HPDE6-E6E7 (cell line): ENCODE measurements at regions not wholly inside any gene's neighbourhood (a gene's known extent, or its start where the extent isn't known, plus 50 kb on each side); places are given as distances from the start of the nearest gene placed in this dataset.
"Not testable (repeated sequence)": the region's sequence is repeated elsewhere in the genome, so short reads cannot be mapped to it uniquely, and the experiment has no call there.

ENCODE experiments used
- DNase-seq: peaks from one replicate; pipeline ENCODE4 v3.0.0; 2011; ENCODE audit warnings: missing footprints; ENCODE audit errors: extremely low spot score

- not testable (repeated sequence) for DNase-seq
Observed at GRCh38 chr16:5162801-5163200, 65.2 kb upstream of the EEF2KMT start.

GRCh38 chr16:5161888-5162287 is 64.3 kb upstream of the EEF2KMT start:
- not testable (repeated sequence) for DNase-seq

- not testable (repeated sequence) for DNase-seq
Observed at GRCh38 chr16:5160010-5160409, 62.4 kb upstream of the EEF2KMT start.

- not testable (repeated sequence) for DNase-seq
Observed at GRCh38 chr16:5159537-5159936, 61.9 kb upstream of the EEF2KMT start.

- DNase-seq = no peak
Observed at GRCh38 chr16:5158494-5158893, 60.9 kb upstream of the EEF2KMT start.

- not testable (repeated sequence) for DNase-seq
Observed at GRCh38 chr16:5156486-5156885, 58.9 kb upstream of the EEF2KMT start.

- DNase-seq = not testable (repeated sequence)
Observed at GRCh38 chr16:5154006-5154405, 56.4 kb upstream of the EEF2KMT start.

- DNase-seq = not testable (repeated sequence)
Observed at GRCh38 chr16:5151409-5151808, 53.8 kb upstream of the EEF2KMT start.
